HepG2 (cell line): ENCODE measurements at regions not wholly inside any gene's neighbourhood (a gene's known extent, or its start where the extent isn't known, plus 50 kb on each side); places are given as distances from the start of the nearest gene placed in this dataset.
"Not testable (repeated sequence)": the region's sequence is repeated elsewhere in the genome, so short reads cannot be mapped to it uniquely, and the experiment has no call there.

Experiments
- ATAC-seq: fragments of 200-7000 bp; cut with Tn5 transposase; 3 replicates; pipeline ENCODE4 v1.9.1; 2020; ENCODE audit warnings: mild to moderate bottlenecking, moderate library complexity
- BruUV-seq: library from RNA; stranded (reverse); fragments of 400-500 nt; replicated peaks from 2 replicates; lab custom pipeline; 2021; lab: Mats Ljungman, UMichigan
- CTCF ChIA-PET: fragments of 300-600 bp; formaldehyde crosslinking; extraction: SDS; loops from one replicate; lab custom pipeline; 2021; ENCODE audit warnings: low total read pairs, inconsistent platforms, low intra/inter-chr PET ratio; lab: Yijun Ruan, JAX
- POLR2A ChIA-PET: fragments of 350-600 bp; sonication (Branson Sonifier 250); formaldehyde crosslinking; loops from one replicate; lab custom pipeline; 2020; ENCODE audit warnings: antibody characterized with exemption, inconsistent platforms; lab: Yijun Ruan, JAX
- DNase-seq: peaks from one replicate; pipeline ENCODE4 v3.0.0-alpha.2; 2015; ENCODE audit warnings: low spot score
- FAIRE-seq: peaks from 3 replicates; lab custom pipeline; 2011; peaks lifted over from hg19 to GRCh38; lab: Jason Lieb, UNC
- H2AFZ ChIP-seq: one replicate; pipeline ENCODE4 v1.6.1; 2011; ENCODE audit warnings: low read length, inconsistent platforms
- H3K27ac ChIP-seq: fragments of 300-600 bp; 3 replicates; pipeline ENCODE4 v1.8.0; 2011; ENCODE audit warnings: mixed run types, mild to moderate bottlenecking, mixed read lengths, low read length, inconsistent platforms; ENCODE audit not compliant: insufficient read depth; ENCODE audit errors: extremely low read length
- H3K27me3 ChIP-seq, 2 experiments: fragments of 200-600 bp in 1 of 2; 2 replicates in 1 of 2; 3 replicates in 1 of 2; pipeline versions ENCODE4 v1.6.0 to v1.8.0; 2011; ENCODE audit warnings: low read length in 2 of 2, mild to moderate bottlenecking in 2 of 2, moderate library complexity in 2 of 2, inconsistent platforms in 1 of 2; ENCODE audit not compliant: insufficient read depth in 2 of 2, control insufficient read depth in 1 of 2
- H3K36me3 ChIP-seq, 2 experiments: fragments of 200-600 bp in 1 of 2; replicated peaks in 1 of 2; 2 replicates in 1 of 2; 3 replicates in 1 of 2; pipeline versions ENCODE4 v1.5.1 to v1.8.0; 2011; ENCODE audit warnings: low read length in 2 of 2, inconsistent platforms in 1 of 2; ENCODE audit not compliant: insufficient read depth in 2 of 2, control insufficient read depth in 1 of 2
- H3K4me1 ChIP-seq: 2 replicates; pipeline ENCODE4 v1.5.1; 2012; ENCODE audit warnings: low read length, inconsistent platforms; ENCODE audit not compliant: insufficient read depth
- H3K4me2 ChIP-seq: 2 replicates; pipeline ENCODE4 v1.6.0; 2011; ENCODE audit warnings: low read depth, low read length, inconsistent platforms
- H3K4me3 ChIP-seq, 3 experiments: fragments of 200-600 bp in 1 of 3; sonication (generic), shearing (Covaris generic) in 1 of 3; replicated peaks in 1 of 3; 2 replicates each; pipeline ENCODE4 v1.5.1; 2011 to 2016; ENCODE audit warnings: low read length in 3 of 3, inconsistent platforms in 2 of 3, low read depth in 2 of 3, mild to moderate bottlenecking in 2 of 3, control low read depth in 1 of 3, mixed read lengths in 1 of 3; ENCODE audit not compliant: insufficient read depth in 1 of 3
- H3K79me2 ChIP-seq: one replicate; pipeline ENCODE4 v1.6.1; 2011; ENCODE audit warnings: low read length, inconsistent platforms; ENCODE audit not compliant: insufficient read depth
- H3K9ac ChIP-seq: 2 replicates; pipeline ENCODE4 v1.6.0; 2011; ENCODE audit warnings: mild to moderate bottlenecking, low read depth, low read length, inconsistent platforms; ENCODE audit not compliant: insufficient read depth
- H3K9me3 ChIP-seq: 2 replicates; pipeline ENCODE4 v1.5.1; 2012; ENCODE audit warnings: mild to moderate bottlenecking, low read length
- H4K20me1 ChIP-seq: 2 replicates; pipeline ENCODE4 v1.6.0; 2011; ENCODE audit warnings: inconsistent platforms, mild to moderate bottlenecking, low read length, moderate library complexity; ENCODE audit not compliant: insufficient read depth
- GLMP ChIP-seq: sonication (generic); formaldehyde crosslinking; IDR thresholded peaks from 2 replicates; pipeline ENCODE4 v1.9.0; 2021; ENCODE audit warnings: missing genetic modification reagents, mild to moderate bottlenecking, borderline replicate concordance
- HCFC1 ChIP-seq: fragments of 150-350 bp; IDR thresholded peaks from 2 replicates; pipeline ENCODE4 v1.6.1; 2014; ENCODE audit warnings: low read depth, low read length
- MATR3 ChIP-seq: sonication (generic); formaldehyde crosslinking; IDR thresholded peaks from 2 replicates; pipeline ENCODE4 v1.4.0; 2020; ENCODE audit warnings: missing genetic modification reagents
- MBD4 ChIP-seq: IDR thresholded peaks from 2 replicates; pipeline ENCODE4 v1.6.1; 2012; ENCODE audit warnings: low read length, inconsistent platforms, borderline replicate concordance
- MLLT10 ChIP-seq: sonication (generic); formaldehyde crosslinking; IDR thresholded peaks from 2 replicates; pipeline ENCODE4 v1.4.0; 2020; ENCODE audit warnings: missing genetic modification reagents
- MXD4 ChIP-seq: IDR thresholded peaks from 2 replicates; pipeline ENCODE4 v1.6.1; 2016; ENCODE audit warnings: mild to moderate bottlenecking, missing biosample characterization, missing genetic modification reagents
- NFE2 ChIP-seq: sonication (generic); formaldehyde crosslinking; IDR thresholded peaks from 2 replicates; pipeline ENCODE4 v1.4.0; 2020; ENCODE audit warnings: missing genetic modification reagents
- PAX8 ChIP-seq: sonication (generic); formaldehyde crosslinking; IDR thresholded peaks from 2 replicates; pipeline ENCODE4 v1.8.0; 2022; ENCODE audit warnings: mild to moderate bottlenecking, missing genetic modification reagents, borderline replicate concordance
- SMAD1 ChIP-seq: sonication (generic); formaldehyde crosslinking; IDR thresholded peaks from 2 replicates; pipeline ENCODE4 v1.4.0; 2020; ENCODE audit warnings: missing genetic modification reagents, low read depth, mild to moderate bottlenecking, borderline replicate concordance
- YEATS4 ChIP-seq: sonication (generic); formaldehyde crosslinking; IDR thresholded peaks from 2 replicates; pipeline ENCODE4 v1.4.0; 2020; ENCODE audit warnings: missing genetic modification reagents, borderline replicate concordance
- ZBTB39 ChIP-seq: sonication (generic); formaldehyde crosslinking; IDR thresholded peaks from 2 replicates; pipeline ENCODE4 v1.5.0; 2020; ENCODE audit warnings: missing genetic modification reagents
- ZFP82 ChIP-seq: sonication (generic); formaldehyde crosslinking; IDR thresholded peaks from 2 replicates; pipeline ENCODE4 v1.5.1; 2020; ENCODE audit warnings: mild to moderate bottlenecking, missing genetic modification reagents, borderline replicate concordance
- ZMAT3 ChIP-seq: sonication (generic); formaldehyde crosslinking; conservative IDR thresholded peaks from 2 replicates; pipeline ENCODE4 v1.7.0; 2021; ENCODE audit warnings: missing genetic modification reagents
- ZNF546 ChIP-seq: sonication (generic); formaldehyde crosslinking; conservative IDR thresholded peaks from 2 replicates; pipeline ENCODE4 v1.8.1; 2023; ENCODE audit warnings: mild to moderate bottlenecking, missing genetic modification reagents
- WGBS: methylation state at CpG from one replicate; pipeline ENCODE4 v1.1.6; 2017; ENCODE audit warnings: low lambda C conversion rate; 5-methylcytosine and 5-hydroxymethylcytosine counted together
- in situ Hi-C: cut with HindIII; loops from 2 replicates; pipeline ENCODE4 v1.10.0; 2017; ENCODE audit warnings: low pct_unique_long_range_greater_than_20kb; ENCODE audit not compliant: extremely low pct_ligation_motif_present
- intact Hi-C: fragments of 100-400 bp; cut with micrococcal nuclease; formaldehyde crosslinking; loops from one replicate; pipeline ENCODE4 v1.10.0; 2022; ENCODE audit not compliant: unreplicated experiment

GRCh38 chr13:88507909-88508308 lies 836.7 kb downstream of the SLITRK5 start:
- no peak for ATAC-seq
- Histone ChIP-seq H3K9ac (no peak overlapping the region), H3K79me2 (no peaks in the 10 kb centered on the region), H3K9me3 (peaks cover 74% of the 10 kb centered on the region), H4K20me1 (no peaks in the 10 kb centered on the region), H3K27me3 (no peaks in the 10 kb centered on the region), H3K4me1 (no peaks in the 10 kb centered on the region), H3K36me3 (no peaks in the 10 kb centered on the region), H3K4me3 (no peak overlapping the region), H3K27ac (no peak overlapping the region), H2AFZ (no peak overlapping the region), H3K4me2 (no peak overlapping the region)
- BruUV-seq, result no TSS peak
- 0% methylated on average over 1 of the region's 1 CpG for WGBS
- no peak for FAIRE-seq
- CTCF ChIA-PET, result no interaction called here
- intact Hi-C loops, result no loop called here
- TF ChIP-seq GLMP (no peak), MATR3 (no peak), ZFP82 (CRISPR knock-in tag) (no peak), ZBTB39 (no peak), MBD4 (no peak), ZNF546 (CRISPR knock-in tag) (no peak), NFE2 (CRISPR knock-in tag) (no peak), SMAD1 (no peak), ZMAT3 (CRISPR knock-in tag) (no peak), PAX8 (no peak), MXD4 (CRISPR knock-in tag) (no peak), YEATS4 (CRISPR knock-in tag) (no peak), HCFC1 (no peak), MLLT10 (CRISPR knock-in tag) (no peak)
- POLR2A ChIA-PET, result no interaction called here
- in situ Hi-C loops, result no loop called here
- no peak for DNase-seq

GRCh38 chr13:88512993-88513392 lies 841.8 kb downstream of the SLITRK5 start:
- CTCF ChIA-PET, in situ Hi-C loops, FAIRE-seq, H3K27me3 ChIP-seq, H3K4me2 ChIP-seq, H2AFZ ChIP-seq, H3K27ac ChIP-seq, BruUV-seq, ATAC-seq, POLR2A ChIA-PET, H4K20me1 ChIP-seq, H3K79me2 ChIP-seq, intact Hi-C loops, H3K36me3 ChIP-seq, H3K4me1 ChIP-seq, H3K9ac ChIP-seq, H3K4me3 ChIP-seq, DNase-seq: not testable (repeated sequence)
- 4% methylated on average over 2 of the region's 3 CpGs for WGBS
- peaks cover 30% of the 10 kb centered on the region for H3K9me3 ChIP-seq
